HCT116 (cell line): ENCODE measurements at regions not wholly inside any gene's neighbourhood (a gene's known extent, or its start where the extent isn't known, plus 50 kb on each side); places are given as distances from the start of the nearest gene placed in this dataset.

ENCODE experiments used
- EZH2phosphoT487 ChIP-seq: fragments of 200-600 bp; IDR thresholded peaks from 2 replicates; pipeline ENCODE4 v1.6.1; 2018; ENCODE audit warnings: antibody characterized with exemption, borderline replicate concordance
- JUND ChIP-seq: IDR thresholded peaks from 2 replicates; pipeline ENCODE4 v1.6.1; 2012
- TCF7L2 ChIP-seq: IDR thresholded peaks from 2 replicates; pipeline ENCODE4 v1.7.0; 2011; ENCODE audit warnings: borderline replicate concordance, inconsistent platforms; ENCODE audit not compliant: insufficient read depth, insufficient read length; ENCODE audit errors: extremely low read depth
- TF ChIP-seq, protein P1 (sequence below), 3 experiments: fragments of 200-600 bp in 1 of 3; sonication (generic) in 1 of 3; IDR thresholded peaks in 2 of 3; conservative IDR thresholded peaks in 1 of 3; 2 replicates each; pipeline ENCODE4 v1.5.1; 2012 to 2017; ENCODE audit warnings: low read depth in 2 of 3, low read length in 2 of 3, antibody characterized with exemption in 1 of 3, borderline replicate concordance in 1 of 3, control low read depth in 1 of 3, mild to moderate bottlenecking in 1 of 3, mixed read lengths in 1 of 3, mixed run types in 1 of 3, moderate library complexity in 1 of 3; ENCODE audit not compliant: insufficient read depth in 1 of 3
- TF ChIP-seq, protein P2 (sequence below): IDR thresholded peaks from 2 replicates; pipeline ENCODE4 v1.6.1; 2011; ENCODE audit warnings: mild to moderate bottlenecking, low read length, moderate library complexity; ENCODE audit not compliant: insufficient replicate concordance; ENCODE audit errors: extremely low read depth
- TF ChIP-seq, protein P3 (sequence below): IDR thresholded peaks from 2 replicates; pipeline ENCODE4 v1.6.1; 2012

DNA sequence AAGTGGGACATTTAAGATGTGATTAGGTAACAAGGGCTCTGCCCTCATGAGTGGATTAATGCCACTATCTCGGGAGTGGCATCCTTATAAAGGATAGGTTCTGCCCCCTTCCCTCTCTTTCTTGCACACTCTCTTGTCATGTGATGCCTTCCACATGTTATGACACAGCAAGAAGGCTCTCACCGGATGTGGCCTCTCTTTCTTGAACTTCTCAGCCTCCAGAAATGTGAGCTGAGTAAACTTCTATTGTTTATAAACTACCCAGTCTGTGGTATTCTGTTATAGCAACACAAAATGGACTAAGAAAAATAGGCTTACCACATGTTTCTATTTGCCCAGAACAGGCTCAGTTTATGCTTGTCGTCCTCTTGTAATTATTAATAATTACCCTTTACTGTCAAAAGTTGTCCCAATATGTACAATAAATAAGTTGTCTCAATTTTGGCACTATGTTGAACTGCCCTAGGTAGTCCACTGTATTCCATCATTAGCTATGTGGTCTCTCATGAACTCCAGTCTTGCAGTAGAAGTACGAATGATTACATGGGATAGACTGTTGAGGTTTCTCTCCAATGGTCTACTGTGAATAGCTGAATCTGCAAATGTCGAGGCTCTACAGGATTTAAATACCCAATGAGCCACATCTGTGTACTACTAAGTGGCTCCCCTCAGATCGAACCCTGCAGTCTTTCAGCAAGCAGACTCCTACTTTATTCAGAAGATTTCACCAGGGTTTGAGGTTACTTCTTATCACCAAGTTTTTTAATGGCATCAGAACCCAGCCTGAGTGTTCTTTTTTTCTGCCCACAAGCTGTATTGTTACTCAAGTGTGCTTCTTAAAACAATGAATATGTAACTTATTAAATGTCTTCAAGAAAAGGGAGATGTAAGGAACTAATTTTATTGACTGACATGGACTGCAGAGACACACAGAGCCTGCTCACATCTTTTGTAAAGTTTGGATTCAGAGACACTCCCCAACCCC is 102.0 kb upstream of the LEF1 start:
- TF ChIP-seq JUND (no peak), TCF7L2 (no peak), EZH2phosphoT487 (no peak)
- TF ChIP-seq, protein P1, sequence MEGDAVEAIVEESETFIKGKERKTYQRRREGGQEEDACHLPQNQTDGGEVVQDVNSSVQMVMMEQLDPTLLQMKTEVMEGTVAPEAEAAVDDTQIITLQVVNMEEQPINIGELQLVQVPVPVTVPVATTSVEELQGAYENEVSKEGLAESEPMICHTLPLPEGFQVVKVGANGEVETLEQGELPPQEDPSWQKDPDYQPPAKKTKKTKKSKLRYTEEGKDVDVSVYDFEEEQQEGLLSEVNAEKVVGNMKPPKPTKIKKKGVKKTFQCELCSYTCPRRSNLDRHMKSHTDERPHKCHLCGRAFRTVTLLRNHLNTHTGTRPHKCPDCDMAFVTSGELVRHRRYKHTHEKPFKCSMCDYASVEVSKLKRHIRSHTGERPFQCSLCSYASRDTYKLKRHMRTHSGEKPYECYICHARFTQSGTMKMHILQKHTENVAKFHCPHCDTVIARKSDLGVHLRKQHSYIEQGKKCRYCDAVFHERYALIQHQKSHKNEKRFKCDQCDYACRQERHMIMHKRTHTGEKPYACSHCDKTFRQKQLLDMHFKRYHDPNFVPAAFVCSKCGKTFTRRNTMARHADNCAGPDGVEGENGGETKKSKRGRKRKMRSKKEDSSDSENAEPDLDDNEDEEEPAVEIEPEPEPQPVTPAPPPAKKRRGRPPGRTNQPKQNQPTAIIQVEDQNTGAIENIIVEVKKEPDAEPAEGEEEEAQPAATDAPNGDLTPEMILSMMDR (IDR thresholded peaks at IDR 0.05 in 2 of 3, conservative IDR thresholded peaks at IDR 0.05 in 1 of 3; ENCODE audit: borderline replicate concordance in 1 of 3, insufficient read depth in 1 of 3, low read depth in 2 of 3, low read length in 2 of 3): no peak
- TF ChIP-seq, protein P2, sequence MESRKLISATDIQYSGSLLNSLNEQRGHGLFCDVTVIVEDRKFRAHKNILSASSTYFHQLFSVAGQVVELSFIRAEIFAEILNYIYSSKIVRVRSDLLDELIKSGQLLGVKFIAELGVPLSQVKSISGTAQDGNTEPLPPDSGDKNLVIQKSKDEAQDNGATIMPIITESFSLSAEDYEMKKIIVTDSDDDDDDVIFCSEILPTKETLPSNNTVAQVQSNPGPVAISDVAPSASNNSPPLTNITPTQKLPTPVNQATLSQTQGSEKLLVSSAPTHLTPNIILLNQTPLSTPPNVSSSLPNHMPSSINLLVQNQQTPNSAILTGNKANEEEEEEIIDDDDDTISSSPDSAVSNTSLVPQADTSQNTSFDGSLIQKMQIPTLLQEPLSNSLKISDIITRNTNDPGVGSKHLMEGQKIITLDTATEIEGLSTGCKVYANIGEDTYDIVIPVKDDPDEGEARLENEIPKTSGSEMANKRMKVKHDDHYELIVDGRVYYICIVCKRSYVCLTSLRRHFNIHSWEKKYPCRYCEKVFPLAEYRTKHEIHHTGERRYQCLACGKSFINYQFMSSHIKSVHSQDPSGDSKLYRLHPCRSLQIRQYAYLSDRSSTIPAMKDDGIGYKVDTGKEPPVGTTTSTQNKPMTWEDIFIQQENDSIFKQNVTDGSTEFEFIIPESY: no peak
- TF ChIP-seq, protein P3, sequence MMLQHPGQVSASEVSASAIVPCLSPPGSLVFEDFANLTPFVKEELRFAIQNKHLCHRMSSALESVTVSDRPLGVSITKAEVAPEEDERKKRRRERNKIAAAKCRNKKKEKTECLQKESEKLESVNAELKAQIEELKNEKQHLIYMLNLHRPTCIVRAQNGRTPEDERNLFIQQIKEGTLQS: no peak
